PC-3 (cell line): ENCODE measurements at regions not wholly inside any gene's neighbourhood (a gene's known extent, or its start where the extent isn't known, plus 50 kb on each side); places are given as distances from the start of the nearest gene placed in this dataset.

Experiments used
- CTCF ChIP-seq: fragments of 300-600 bp; sonication (generic); conservative IDR thresholded peaks from 2 replicates; pipeline ENCODE4 v1.5.1; 2017; ENCODE audit warnings: antibody characterized with exemption, low read depth, mild to moderate bottlenecking, low read length
- EZH2 ChIP-seq: fragments of 300-600 bp; sonication (generic); IDR thresholded peaks from one replicate; pipeline ENCODE4 v1.6.1; 2017; ENCODE audit warnings: antibody characterized with exemption, mild to moderate bottlenecking, low read length; ENCODE audit not compliant: unreplicated experiment

GRCh38 chr11:93038521-93038920 is 69.1 kb downstream of the MTNR1B start:
- no peak for TF ChIP-seq CTCF
- TF ChIP-seq EZH2, result no peak
